AG09319 (cell line): ENCODE measurements at regions not wholly inside any gene's neighbourhood (a gene's known extent, or its start where the extent isn't known, plus 50 kb on each side); places are given as distances from the start of the nearest gene placed in this dataset.
A peak's percentile ranks its signal among the peaks of the same experiment; 100 is the strongest.

ENCODE experiments used
- DNase-seq: peaks from one replicate; pipeline ENCODE4 v3.0.0-alpha.2; 2010; ENCODE audit warnings: low read depth; ENCODE audit errors: extremely low read depth
- TF ChIP-seq, protein P1 (sequence below): IDR thresholded peaks from 2 replicates; pipeline ENCODE4 v1.5.1; 2011; ENCODE audit warnings: low read depth, mild to moderate bottlenecking, inconsistent platforms, low read length, moderate library complexity

DNA sequence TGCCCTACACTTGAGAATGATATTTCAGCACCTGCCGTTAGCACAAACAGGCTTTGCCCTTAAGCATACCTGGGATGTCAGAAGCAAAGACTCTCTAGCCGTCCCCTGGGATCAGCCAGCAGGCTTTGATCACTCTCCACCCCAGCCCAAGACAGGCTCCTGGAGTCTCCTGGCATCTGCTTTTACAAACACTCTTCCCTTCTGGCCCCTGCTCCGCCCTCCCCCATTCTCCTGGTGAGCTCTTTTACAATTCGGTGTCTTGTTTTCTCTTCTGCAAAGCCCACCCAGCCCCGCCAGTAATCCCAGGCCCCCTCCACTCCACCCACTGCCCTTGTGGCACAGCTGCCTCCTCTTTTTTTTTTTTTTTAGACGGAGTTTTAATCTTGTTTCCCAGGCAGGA lies 50.4 kb downstream of the KATNIP start:
- DNase-seq, result no peak
- TF ChIP-seq, protein P1, sequence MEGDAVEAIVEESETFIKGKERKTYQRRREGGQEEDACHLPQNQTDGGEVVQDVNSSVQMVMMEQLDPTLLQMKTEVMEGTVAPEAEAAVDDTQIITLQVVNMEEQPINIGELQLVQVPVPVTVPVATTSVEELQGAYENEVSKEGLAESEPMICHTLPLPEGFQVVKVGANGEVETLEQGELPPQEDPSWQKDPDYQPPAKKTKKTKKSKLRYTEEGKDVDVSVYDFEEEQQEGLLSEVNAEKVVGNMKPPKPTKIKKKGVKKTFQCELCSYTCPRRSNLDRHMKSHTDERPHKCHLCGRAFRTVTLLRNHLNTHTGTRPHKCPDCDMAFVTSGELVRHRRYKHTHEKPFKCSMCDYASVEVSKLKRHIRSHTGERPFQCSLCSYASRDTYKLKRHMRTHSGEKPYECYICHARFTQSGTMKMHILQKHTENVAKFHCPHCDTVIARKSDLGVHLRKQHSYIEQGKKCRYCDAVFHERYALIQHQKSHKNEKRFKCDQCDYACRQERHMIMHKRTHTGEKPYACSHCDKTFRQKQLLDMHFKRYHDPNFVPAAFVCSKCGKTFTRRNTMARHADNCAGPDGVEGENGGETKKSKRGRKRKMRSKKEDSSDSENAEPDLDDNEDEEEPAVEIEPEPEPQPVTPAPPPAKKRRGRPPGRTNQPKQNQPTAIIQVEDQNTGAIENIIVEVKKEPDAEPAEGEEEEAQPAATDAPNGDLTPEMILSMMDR, result no peak

DNA sequence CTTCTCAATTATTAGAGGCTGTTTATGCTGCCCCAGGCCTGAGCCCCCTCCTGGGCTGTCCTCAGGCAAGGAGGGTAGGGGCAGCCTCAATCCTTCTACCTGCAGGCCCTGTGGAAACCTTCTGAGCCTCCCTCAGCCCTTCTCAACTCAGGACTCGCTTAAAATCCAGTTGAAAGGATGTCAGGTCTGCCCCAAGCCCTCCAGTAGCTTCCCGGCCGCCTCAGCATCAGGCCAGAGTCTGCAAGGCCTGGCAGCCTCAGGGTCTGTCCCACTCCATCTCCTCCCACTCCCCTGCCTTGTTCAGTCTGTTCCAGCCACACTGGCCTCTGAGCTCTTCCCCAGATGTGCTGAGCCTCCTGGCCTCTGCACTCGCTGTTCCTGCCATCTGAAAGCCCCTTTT lies 52.2 kb downstream of the KATNIP start:
- TF ChIP-seq, protein P1, result no peak
- DNase-seq, result no peak

DNA sequence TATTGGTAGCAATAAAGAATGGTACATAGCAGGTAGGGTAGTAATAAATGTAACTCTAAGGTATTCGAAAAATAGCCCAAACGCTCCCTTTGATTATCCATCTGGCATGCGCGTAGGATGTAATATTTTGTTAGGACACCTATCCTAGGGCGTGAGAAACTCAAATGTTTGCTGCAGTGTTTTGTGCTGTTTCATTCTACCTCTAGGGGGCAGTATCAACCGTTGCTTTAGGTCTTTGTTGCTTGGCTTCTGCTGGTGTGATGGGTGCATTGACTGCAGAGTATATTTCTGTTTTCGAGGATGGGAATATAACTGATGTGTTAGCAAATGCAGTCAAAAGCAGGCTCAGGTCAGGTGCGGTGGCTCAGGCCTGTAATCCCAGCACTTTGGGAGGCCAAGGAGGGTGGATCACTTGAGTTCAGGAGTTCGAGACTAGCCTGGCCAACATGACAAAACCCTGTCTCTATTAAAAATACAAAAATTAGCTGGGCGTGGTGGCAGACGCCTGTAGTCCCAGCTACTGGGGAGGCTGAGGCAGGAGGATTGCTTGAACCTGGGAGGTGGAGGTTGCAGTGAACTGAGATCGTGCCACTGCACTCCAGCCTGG lies 55.7 kb downstream of the KATNIP start:
- peak; percentile 5 for DNase-seq
- TF ChIP-seq, protein P1, result peak; percentile 76

DNA sequence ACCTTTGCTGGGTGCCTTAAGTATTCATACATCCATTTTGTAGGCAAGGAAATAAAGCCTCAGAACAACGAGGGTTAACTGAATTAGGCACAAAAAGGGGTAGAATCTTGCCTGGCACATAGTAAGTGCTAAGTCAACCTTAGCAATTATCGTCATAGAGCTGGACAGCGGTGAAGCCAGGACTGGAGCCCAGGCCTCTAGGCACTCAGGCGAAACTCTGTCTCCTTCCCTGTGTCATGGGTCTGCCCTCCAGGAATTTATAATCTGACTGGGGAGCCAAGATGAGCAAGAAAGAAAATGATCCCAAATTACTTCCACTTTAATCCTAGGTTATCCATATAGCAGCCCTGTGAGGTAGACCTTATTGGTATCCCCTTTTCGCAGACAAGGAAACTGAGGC lies 61.4 kb downstream of the KATNIP start:
- TF ChIP-seq, protein P1, result no peak
- peak; percentile 3 for DNase-seq

DNA sequence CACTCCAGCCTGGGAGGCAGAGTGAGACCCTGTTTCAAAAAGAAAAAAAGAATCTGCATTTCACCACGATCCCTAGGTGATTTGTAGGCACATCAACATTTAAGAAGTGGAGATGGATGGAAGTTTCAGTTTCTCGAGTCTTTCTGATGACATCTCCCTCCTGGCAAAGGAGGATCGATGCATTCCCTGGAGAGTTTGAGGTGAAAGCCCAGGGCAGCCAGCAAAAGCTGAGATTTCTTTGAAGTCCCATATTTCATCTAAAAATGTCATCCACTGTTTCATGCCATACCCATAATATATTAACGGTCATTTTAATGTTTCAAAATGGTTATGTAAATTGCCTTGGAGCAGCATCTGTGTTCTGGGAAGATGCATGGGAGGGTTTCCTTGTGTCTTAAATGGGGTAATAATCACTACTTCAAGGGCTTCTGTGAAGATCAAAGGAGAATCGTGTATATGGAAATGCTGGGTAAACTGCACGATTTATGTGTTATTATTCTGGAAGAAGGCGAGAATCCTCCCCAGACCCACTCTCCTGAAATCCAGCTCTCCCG lies 63.4 kb downstream of the KATNIP start:
- TF ChIP-seq, protein P1, result no peak
- no peak for DNase-seq

DNA sequence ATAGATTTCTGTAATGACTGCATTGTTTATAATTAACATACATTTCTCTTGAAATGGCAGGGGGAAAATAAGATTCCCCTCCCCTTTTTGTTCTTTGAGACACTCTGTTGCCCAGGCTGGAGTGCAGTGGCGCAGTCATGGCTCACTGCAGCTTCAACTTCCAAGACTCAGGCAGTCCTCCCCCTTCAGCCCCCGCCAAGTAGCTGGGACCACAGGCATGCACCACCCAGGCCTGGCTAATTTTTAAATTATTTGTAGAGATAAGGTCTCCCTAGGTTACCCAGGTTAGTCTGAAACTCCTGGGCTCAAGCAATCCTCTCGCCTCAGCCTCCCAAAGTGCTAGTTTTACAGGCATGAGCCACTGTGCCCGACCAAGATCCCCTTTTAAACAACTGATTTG lies 67.7 kb downstream of the KATNIP start:
- DNase-seq, result no peak
- TF ChIP-seq, protein P1, result no peak

DNA sequence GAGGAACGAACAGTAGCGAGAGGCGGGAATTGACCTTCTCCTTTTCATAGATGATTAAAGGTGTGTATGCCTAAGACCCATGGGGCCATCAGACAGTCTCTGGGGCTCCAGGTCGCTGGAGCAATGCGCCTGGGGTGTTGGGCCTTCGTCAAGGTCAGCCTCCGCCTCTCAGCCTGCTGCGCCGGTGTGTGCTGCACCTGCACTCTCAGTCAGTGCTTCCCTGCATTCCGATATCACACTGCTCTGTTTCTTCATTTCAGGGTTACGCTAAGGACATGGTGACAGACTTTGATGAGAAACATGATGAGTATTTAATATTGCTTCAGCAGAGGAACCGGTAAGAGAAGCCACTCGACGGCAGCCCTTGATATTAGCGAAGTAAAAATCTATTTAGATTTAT lies 68.2 kb downstream of the KATNIP start:
- DNase-seq, result no peak
- TF ChIP-seq, protein P1, result no peak
